ENCODE measurements at regions not wholly inside any gene's neighbourhood (a gene's known extent, or its start where the extent isn't known, plus 50 kb on each side); places are given as distances from the start of the nearest gene placed in this dataset.

GRCh38 chr13:64007339-64007738 is 2591.7 kb upstream of the PCDH20 start:
- DNase-seq (ENCODE audit: low spot score): no peak
- TF ChIP-seq CTCF (IDR thresholded peaks at IDR 0.05; ENCODE audit: extremely low read depth, missing control alignments): no peak

GRCh38 chr13:64000321-64000720 is 2584.7 kb upstream of the PCDH20 start:
- TF ChIP-seq CTCF (IDR thresholded peaks at IDR 0.05; ENCODE audit: extremely low read depth, missing control alignments): no peak
- DNase-seq (ENCODE audit: low spot score): no peak

GRCh38 chr13:63999614-64000305 is 2584.1 kb upstream of the PCDH20 start:
- no peak for DNase-seq (ENCODE audit: low spot score)
- TF ChIP-seq CTCF (IDR thresholded peaks at IDR 0.05; ENCODE audit: extremely low read depth, missing control alignments): no peak

GRCh38 chr13:63983366-63983765 is 2567.7 kb upstream of the PCDH20 start:
- no peak for TF ChIP-seq CTCF (IDR thresholded peaks at IDR 0.05; ENCODE audit: extremely low read depth, missing control alignments)
- no peak for DNase-seq (ENCODE audit: low spot score)

GRCh38 chr13:63979951-63980350 is 2564.3 kb upstream of the PCDH20 start:
- no peak for TF ChIP-seq CTCF (IDR thresholded peaks at IDR 0.05; ENCODE audit: extremely low read depth, missing control alignments)
- no peak for DNase-seq (ENCODE audit: low spot score)

GRCh38 chr13:63972328-63972727 is 2556.7 kb upstream of the PCDH20 start:
- no peak for TF ChIP-seq CTCF (IDR thresholded peaks at IDR 0.05; ENCODE audit: extremely low read depth, missing control alignments)
- no peak for DNase-seq (ENCODE audit: low spot score)

GRCh38 chr13:63954683-63955082 is 2539.0 kb upstream of the PCDH20 start:
- no peak for TF ChIP-seq CTCF (IDR thresholded peaks at IDR 0.05; ENCODE audit: extremely low read depth, missing control alignments)

More at GRCh38 chr13:63954683-63955082, 2539.0 kb upstream of the PCDH20 start:
- DNase-seq (ENCODE audit: low spot score): no peak
